ENCODE measurements at regions not wholly inside any gene's neighbourhood (a gene's known extent, or its start where the extent isn't known, plus 50 kb on each side); places are given as distances from the start of the nearest gene placed in this dataset.

DNA sequence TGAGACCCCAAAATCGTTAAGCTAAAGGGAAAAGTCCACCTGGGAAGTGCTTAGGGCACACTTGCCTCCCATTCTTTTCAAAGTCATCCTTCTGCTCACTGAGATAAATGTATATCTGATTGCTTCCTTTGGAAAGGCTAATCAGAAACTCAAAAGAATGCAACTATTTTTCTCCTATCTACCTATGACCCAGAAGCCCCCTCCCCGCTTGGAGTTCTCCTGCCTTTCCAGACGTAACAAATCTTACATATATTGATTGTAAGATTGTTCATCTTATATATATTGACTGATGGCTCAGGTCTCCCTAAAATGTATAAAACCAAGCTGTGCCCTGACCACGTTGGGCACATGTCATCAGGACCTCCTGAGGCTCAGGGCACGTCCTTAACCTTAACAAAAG is 56.8 kb upstream of the ACAN start:
- H4K8ac ChIP-seq (ENCODE audit: low read length): no peak overlapping the region
- no peak overlapping the region for H3K4ac ChIP-seq (ENCODE audit: low read depth in 1 of 2, low read length in 2 of 2)
- peaks cover 4% of the 10 kb centered on the region for H3K9me3 ChIP-seq (ENCODE audit: control insufficient read depth, low read length)
- H3K27ac ChIP-seq (ENCODE audit: low read length, poor library complexity, severe bottlenecking): no peak overlapping the region
- H3K4me2 ChIP-seq (ENCODE audit: low read length, poor library complexity, severe bottlenecking): no peak overlapping the region
- no peak overlapping the region for H2AK5ac ChIP-seq (ENCODE audit: low read length, severe bottlenecking)
- no peak overlapping the region for H3K4me3 ChIP-seq (ENCODE audit: insufficient read depth in 1 of 2, low read depth in 1 of 2, low read length in 2 of 2)
- H3K18ac ChIP-seq (ENCODE audit: low read depth in 1 of 2, low read length in 2 of 2): no peak overlapping the region
- H2BK120ac ChIP-seq (ENCODE audit: low read depth, low read length): no peak overlapping the region
- 38% methylated on average over 2 of the region's 5 CpGs for WGBS
- H3K23ac ChIP-seq (ENCODE audit: low read length in 2 of 2): no peak overlapping the region
- no peak overlapping the region for H3K14ac ChIP-seq (ENCODE audit: low read length in 2 of 2)
- no peaks in the 10 kb centered on the region for H3K36me3 ChIP-seq (ENCODE audit: control insufficient read depth in 1 of 2, insufficient read depth in 2 of 2, low read depth in 1 of 2, low read length in 2 of 2)
- no peak overlapping the region for H2BK5ac ChIP-seq (ENCODE audit: low read depth, low read length, poor library complexity, severe bottlenecking)
- H2AFZ ChIP-seq (ENCODE audit: low read depth, low read length): no peak overlapping the region
- H3K79me1 ChIP-seq (replicated peaks; ENCODE audit: low read length, poor library complexity, severe bottlenecking): no peaks in the 10 kb centered on the region
- peaks cover 5 to 54% of the 10 kb centered on the region in 2 experiments for H3K27me3 ChIP-seq (ENCODE audit: control insufficient read depth in 1 of 2, insufficient read depth in 1 of 2, low read length in 2 of 2)
- no peak overlapping the region for H3K9ac ChIP-seq (ENCODE audit: low read length)
- H4K91ac ChIP-seq (ENCODE audit: low read length): no peak overlapping the region
- H2BK12ac ChIP-seq (ENCODE audit: low read length in 2 of 2): no peak overlapping the region
- H2BK15ac ChIP-seq (ENCODE audit: low read depth, poor library complexity, severe bottlenecking): no peak overlapping the region
- DNase-seq: no peak
- peaks cover 4% of the 10 kb centered on the region for H3K4me1 ChIP-seq (ENCODE audit: control insufficient read depth, insufficient read depth, low read depth, low read length)

DNA sequence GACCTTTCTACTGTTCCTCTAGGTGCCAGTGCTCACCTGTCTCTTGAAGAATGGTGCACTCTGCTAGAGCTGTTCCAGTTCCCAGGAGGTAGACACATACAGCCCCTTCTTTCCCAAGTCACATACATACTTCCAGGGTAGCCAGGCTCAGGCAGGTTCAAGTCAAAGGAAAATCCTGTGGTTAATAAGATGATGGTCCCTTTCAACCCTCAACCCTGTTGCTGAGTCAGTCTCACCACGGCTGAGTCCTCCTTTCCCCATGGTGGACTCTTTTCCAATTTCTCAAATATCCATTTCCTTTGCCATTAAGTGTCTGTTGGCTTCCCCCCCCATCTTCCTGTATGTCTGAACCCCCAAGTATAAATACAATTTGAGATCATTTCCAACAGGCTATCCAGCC is 56.1 kb upstream of the ACAN start:
- Histone ChIP-seq H3K27me3 (ENCODE audit: control insufficient read depth in 1 of 2, insufficient read depth in 1 of 2, low read length in 2 of 2) (peaks cover 5 to 55% of the 10 kb centered on the region in 2 experiments), H3K14ac (ENCODE audit: low read length in 2 of 2) (no peak overlapping the region), H3K9me3 (ENCODE audit: control insufficient read depth, low read length) (peaks cover 4% of the 10 kb centered on the region)

DNA sequence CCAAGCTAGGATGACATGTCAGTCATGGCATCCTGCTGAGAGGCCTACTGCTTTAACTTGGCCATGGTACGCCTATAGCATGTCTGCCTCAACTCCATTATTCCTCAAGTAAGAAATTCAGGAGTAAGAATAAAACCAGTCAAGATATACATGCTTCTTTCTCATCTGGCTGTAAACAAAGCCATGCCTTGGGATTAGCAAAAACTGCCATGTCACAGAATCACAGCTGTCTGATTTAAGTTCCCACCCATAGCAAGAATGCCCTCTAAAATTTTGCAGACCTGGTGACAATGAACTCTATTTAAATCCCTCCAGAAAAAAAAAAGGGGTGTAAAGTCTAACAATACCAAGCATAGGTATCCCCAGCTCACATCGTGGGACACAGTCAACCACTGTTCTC is 55.6 kb upstream of the ACAN start:
- Histone ChIP-seq H3K9me3 (ENCODE audit: control insufficient read depth, low read length) (peaks cover 4% of the 10 kb centered on the region), H2BK5ac (ENCODE audit: low read depth, low read length, poor library complexity, severe bottlenecking) (no peak overlapping the region), H3K27me3 (ENCODE audit: control insufficient read depth in 1 of 2, insufficient read depth in 1 of 2, low read length in 2 of 2) (peaks cover 5 to 55% of the 10 kb centered on the region in 2 experiments), H3K27ac (ENCODE audit: low read length, poor library complexity, severe bottlenecking) (no peak overlapping the region), H4K8ac (ENCODE audit: low read length) (no peak overlapping the region), H3K4ac (ENCODE audit: low read depth in 1 of 2, low read length in 2 of 2) (no peak overlapping the region), H3K9ac (ENCODE audit: low read length) (no peak overlapping the region), H3K36me3 (ENCODE audit: control insufficient read depth in 1 of 2, insufficient read depth in 2 of 2, low read depth in 1 of 2, low read length in 2 of 2) (no peaks in the 10 kb centered on the region), H3K18ac (ENCODE audit: low read depth in 1 of 2, low read length in 2 of 2) (no peak overlapping the region), H3K4me2 (ENCODE audit: low read length, poor library complexity, severe bottlenecking) (no peak overlapping the region), H3K14ac (ENCODE audit: low read length in 2 of 2) (no peak overlapping the region), H4K91ac (ENCODE audit: low read length) (no peak overlapping the region), H3K23ac (ENCODE audit: low read length in 2 of 2) (no peak overlapping the region), H2BK120ac (ENCODE audit: low read depth, low read length) (no peak overlapping the region), H3K4me1 (ENCODE audit: control insufficient read depth, insufficient read depth, low read depth, low read length) (peaks cover 4% of the 10 kb centered on the region), H2BK12ac (ENCODE audit: low read length in 2 of 2) (no peak overlapping the region), H2AFZ (ENCODE audit: low read depth, low read length) (no peak overlapping the region), H3K79me1 (replicated peaks; ENCODE audit: low read length, poor library complexity, severe bottlenecking) (no peaks in the 10 kb centered on the region), H3K4me3 (ENCODE audit: insufficient read depth in 1 of 2, low read depth in 1 of 2, low read length in 2 of 2) (no peak overlapping the region), H2BK15ac (ENCODE audit: low read depth, poor library complexity, severe bottlenecking) (no peak overlapping the region), H2AK5ac (ENCODE audit: low read length, severe bottlenecking) (no peak overlapping the region)
- 68% methylated on average over 1 of the region's 2 CpGs for WGBS
- no peak for DNase-seq

More for the DNA sequence above, 56.1 kb upstream of the ACAN start:
- Histone ChIP-seq H3K4me1 (ENCODE audit: control insufficient read depth, insufficient read depth, low read depth, low read length) (peaks cover 4% of the 10 kb centered on the region), H3K4ac (ENCODE audit: low read depth in 1 of 2, low read length in 2 of 2) (no peak overlapping the region), H4K8ac (ENCODE audit: low read length) (no peak overlapping the region), H3K36me3 (ENCODE audit: control insufficient read depth in 1 of 2, insufficient read depth in 2 of 2, low read depth in 1 of 2, low read length in 2 of 2) (no peaks in the 10 kb centered on the region), H3K23ac (ENCODE audit: low read length in 2 of 2) (peak overlapping the region in 1 of 2 experiments; percentile 18), H2BK120ac (ENCODE audit: low read depth, low read length) (no peak overlapping the region), H3K9ac (ENCODE audit: low read length) (no peak overlapping the region), H2BK12ac (ENCODE audit: low read length in 2 of 2) (no peak overlapping the region), H3K4me3 (ENCODE audit: insufficient read depth in 1 of 2, low read depth in 1 of 2, low read length in 2 of 2) (no peak overlapping the region), H3K79me1 (replicated peaks; ENCODE audit: low read length, poor library complexity, severe bottlenecking) (no peaks in the 10 kb centered on the region), H2BK15ac (ENCODE audit: low read depth, poor library complexity, severe bottlenecking) (no peak overlapping the region), H2AK5ac (ENCODE audit: low read length, severe bottlenecking) (peak overlapping the region; percentile 59), H3K27ac (ENCODE audit: low read length, poor library complexity, severe bottlenecking) (no peak overlapping the region), H2AFZ (ENCODE audit: low read depth, low read length) (no peak overlapping the region), H3K4me2 (ENCODE audit: low read length, poor library complexity, severe bottlenecking) (no peak overlapping the region), H4K91ac (ENCODE audit: low read length) (no peak overlapping the region), H2BK5ac (ENCODE audit: low read depth, low read length, poor library complexity, severe bottlenecking) (no peak overlapping the region), H3K18ac (ENCODE audit: low read depth in 1 of 2, low read length in 2 of 2) (no peak overlapping the region)
- no peak for DNase-seq
- 47% methylated on average over 1 of the region's 1 CpG for WGBS

DNA sequence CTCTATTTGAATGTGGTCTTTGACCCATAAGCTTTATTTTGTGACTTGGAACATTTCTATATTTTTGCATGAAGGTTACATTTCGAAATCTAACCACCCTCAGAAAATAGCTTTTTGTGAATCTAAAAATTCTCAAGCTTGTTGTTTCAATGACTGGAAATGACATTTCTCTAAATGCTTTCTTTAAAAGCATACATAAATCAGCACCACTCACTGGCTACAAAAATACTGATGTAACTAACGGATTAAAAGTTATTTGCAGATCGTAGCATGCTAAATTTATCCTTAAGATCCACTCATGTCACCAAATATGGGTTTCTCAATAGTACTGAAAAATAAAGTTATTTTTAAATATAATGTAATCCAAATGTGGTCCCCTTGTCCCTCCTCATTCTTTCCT is 55.2 kb upstream of the ACAN start:
- no peak for DNase-seq
- Histone ChIP-seq H3K14ac (ENCODE audit: low read length in 2 of 2) (no peak overlapping the region), H4K91ac (ENCODE audit: low read length) (no peak overlapping the region), H3K4me1 (ENCODE audit: control insufficient read depth, insufficient read depth, low read depth, low read length) (peaks cover 4% of the 10 kb centered on the region), H3K36me3 (ENCODE audit: control insufficient read depth in 1 of 2, insufficient read depth in 2 of 2, low read depth in 1 of 2, low read length in 2 of 2) (no peaks in the 10 kb centered on the region), H3K9ac (ENCODE audit: low read length) (no peak overlapping the region), H2AK5ac (ENCODE audit: low read length, severe bottlenecking) (no peak overlapping the region), H3K18ac (ENCODE audit: low read depth in 1 of 2, low read length in 2 of 2) (no peak overlapping the region), H2BK12ac (ENCODE audit: low read length in 2 of 2) (no peak overlapping the region), H3K79me1 (replicated peaks; ENCODE audit: low read length, poor library complexity, severe bottlenecking) (no peaks in the 10 kb centered on the region), H3K27me3 (ENCODE audit: control insufficient read depth in 1 of 2, insufficient read depth in 1 of 2, low read length in 2 of 2) (peaks cover 8 to 57% of the 10 kb centered on the region in 2 experiments), H3K23ac (ENCODE audit: low read length in 2 of 2) (no peak overlapping the region), H3K27ac (ENCODE audit: low read length, poor library complexity, severe bottlenecking) (no peak overlapping the region), H3K4me2 (ENCODE audit: low read length, poor library complexity, severe bottlenecking) (no peak overlapping the region), H4K8ac (ENCODE audit: low read length) (no peak overlapping the region), H2BK15ac (ENCODE audit: low read depth, poor library complexity, severe bottlenecking) (no peak overlapping the region), H3K9me3 (ENCODE audit: control insufficient read depth, low read length) (peaks cover 4% of the 10 kb centered on the region), H3K4ac (ENCODE audit: low read depth in 1 of 2, low read length in 2 of 2) (no peak overlapping the region), H2AFZ (ENCODE audit: low read depth, low read length) (no peak overlapping the region), H3K4me3 (ENCODE audit: insufficient read depth in 1 of 2, low read depth in 1 of 2, low read length in 2 of 2) (no peak overlapping the region), H2BK5ac (ENCODE audit: low read depth, low read length, poor library complexity, severe bottlenecking) (no peak overlapping the region), H2BK120ac (ENCODE audit: low read depth, low read length) (no peak overlapping the region)
- WGBS: no CpG with 5 or more reads among the region's 3 CpGs
